Tibial nerve (tissue), 4 donors: ENCODE measurements at regions not wholly inside any gene's neighbourhood (a gene's known extent, or its start where the extent isn't known, plus 50 kb on each side); places are given as distances from the start of the nearest gene placed in this dataset.

Experiments
- DNase-seq, 2 donors: peaks; one replicate each; pipeline ENCODE4 v3.0.0-alpha.2; 2019; ENCODE audit warnings: low spot score in 2 of 2
- H3K27ac ChIP-seq, 4 donors: fragments of 200-600 bp; sonication (generic) in 3 of 4; one replicate each; pipeline ENCODE4 v1.5.1; 2017 to 2019; ENCODE audit warnings: mild to moderate bottlenecking in 1 of 4
- H3K27me3 ChIP-seq, 2 donors: fragments of 200-600 bp; sonication (generic) in 1 of 2; one replicate each; pipeline versions ENCODE4 v1.5.1 to v1.6.0; 2017 to 2019
- H3K36me3 ChIP-seq, 3 donors: fragments of 200-600 bp; sonication (generic); one replicate each; pipeline ENCODE4 v1.5.1; 2018 to 2019
- H3K4me1 ChIP-seq, 4 donors: fragments of 200-600 bp; sonication (generic) in 3 of 4; one replicate each; pipeline ENCODE4 v1.5.1; 2017 to 2019
- H3K4me3 ChIP-seq, 4 donors: fragments of 200-600 bp; sonication (generic) in 3 of 4; one replicate each; pipeline ENCODE4 v1.5.1; 2017 to 2019; ENCODE audit warnings: mild to moderate bottlenecking in 1 of 4, moderate library complexity in 1 of 4
- H3K9me3 ChIP-seq, 4 donors: fragments of 200-600 bp; sonication (generic) in 3 of 4; one replicate each; pipeline ENCODE4 v1.5.1; 2017 to 2019
- CTCF ChIP-seq, 5 experiments: fragments of 200-600 bp in 3 of 5; fragments of 450-650 bp in 2 of 5; sonication (generic) in 3 of 5; IDR thresholded peaks; one replicate each; pipeline ENCODE4 v1.5.1; 2016 to 2019; ENCODE audit warnings: antibody characterized with exemption in 5 of 5, mild to moderate bottlenecking in 3 of 5, moderate library complexity in 2 of 5
- EP300 ChIP-seq, 2 donors: sonication (generic); formaldehyde crosslinking; IDR thresholded peaks; one replicate each; pipeline ENCODE4 v1.6.1; 2017; ENCODE audit warnings: antibody characterized with exemption in 2 of 2, mild to moderate bottlenecking in 1 of 2
- POLR2A ChIP-seq, 2 donors: fragments of 450-650 bp; IDR thresholded peaks; one replicate each; pipeline ENCODE4 v1.6.1; 2017; ENCODE audit warnings: antibody characterized with exemption in 2 of 2, mild to moderate bottlenecking in 2 of 2, moderate library complexity in 2 of 2
- WGBS, 2 donors: methylation state at CpG; one replicate each; pipeline ENCODE4 v1.1.5; 2018; 5-methylcytosine and 5-hydroxymethylcytosine counted together

- Histone ChIP-seq H3K4me3 (no peak overlapping the region), H3K36me3 (no peaks in the 10 kb centered on the region), H3K4me1 (no peaks in the 10 kb centered on the region), H3K9me3 (peaks cover 0 to 29% (median 6%) of the 10 kb centered on the region in 4 donors), H3K27me3 (no peaks in the 10 kb centered on the region), H3K27ac (no peak overlapping the region)
- TF ChIP-seq POLR2A (IDR thresholded peaks at IDR 0.05): no peak
- 80 to 90% methylated on average over 1 of the region's 1 CpG for WGBS, 2 donors
- DNase-seq: no peak
These were observed 79.4 kb upstream of the PRR23E start for GRCh38 chr3:127113571-127113891.

- Histone ChIP-seq H3K4me1 (no peaks in the 10 kb centered on the region), H3K27ac (no peak overlapping the region), H3K27me3 (no peaks in the 10 kb centered on the region), H3K9me3 (peaks cover 0 to 29% (median 6%) of the 10 kb centered on the region in 4 donors), H3K4me3 (no peak overlapping the region), H3K36me3 (no peaks in the 10 kb centered on the region)
- WGBS, 2 donors: 66 to 67% methylated on average over 5 of the region's 5 CpGs
- TF ChIP-seq POLR2A (IDR thresholded peaks at IDR 0.05): no peak
- TF ChIP-seq EP300 (IDR thresholded peaks at IDR 0.05): no peak
- TF ChIP-seq CTCF (IDR thresholded peaks at IDR 0.05): no peak
- DNase-seq: no peak
These were observed 78.4 kb upstream of the PRR23E start for GRCh38 chr3:127114337-127115070.

GRCh38 chr3:127115691-127116351 is 77.1 kb upstream of the PRR23E start:
- no peaks in the 10 kb centered on the region for H3K27me3 ChIP-seq
- no peak overlapping the region for H3K4me3 ChIP-seq
- no peak for DNase-seq
- H3K9me3 ChIP-seq: peaks cover 0 to 28% (median 6%) of the 10 kb centered on the region in 4 donors
- TF ChIP-seq POLR2A (IDR thresholded peaks at IDR 0.05): no peak
- TF ChIP-seq EP300 (IDR thresholded peaks at IDR 0.05): no peak
- no peak for TF ChIP-seq CTCF (IDR thresholded peaks at IDR 0.05)
- 78 to 91% methylated on average over 3 of the region's 3 CpGs for WGBS, 2 donors
- H3K36me3 ChIP-seq: no peaks in the 10 kb centered on the region
- H3K4me1 ChIP-seq: no peaks in the 10 kb centered on the region
- no peak overlapping the region for H3K27ac ChIP-seq

GRCh38 chr3:127118366-127118765 is 74.6 kb upstream of the PRR23E start:
- Histone ChIP-seq H3K4me3 (no peak overlapping the region), H3K27me3 (no peaks in the 10 kb centered on the region), H3K4me1 (no peaks in the 10 kb centered on the region), H3K9me3 (peaks cover 0 to 3% (median 0%) of the 10 kb centered on the region in 4 donors), H3K36me3 (no peaks in the 10 kb centered on the region), H3K27ac (no peak overlapping the region)
- WGBS, 2 donors: 89 to 90% methylated on average over 3 of the region's 3 CpGs
- TF ChIP-seq EP300 (IDR thresholded peaks at IDR 0.05) (no peak), CTCF (IDR thresholded peaks at IDR 0.05) (no peak), POLR2A (IDR thresholded peaks at IDR 0.05) (no peak)
- no peak for DNase-seq

- DNase-seq: no peak
- WGBS, 2 donors: 54 to 62% methylated on average over 5 of the region's 5 CpGs
- no peak overlapping the region for H3K27ac ChIP-seq
These were observed 73.1 kb upstream of the PRR23E start for GRCh38 chr3:127119693-127120464.

More at GRCh38 chr3:127119693-127120464, 73.1 kb upstream of the PRR23E start:
- H3K4me1 ChIP-seq: no peaks in the 10 kb centered on the region
- no peaks in the 10 kb centered on the region for H3K36me3 ChIP-seq
- H3K4me3 ChIP-seq: no peak overlapping the region
- no peaks in the 10 kb centered on the region for H3K9me3 ChIP-seq
- TF ChIP-seq CTCF (IDR thresholded peaks at IDR 0.05) (no peak), POLR2A (IDR thresholded peaks at IDR 0.05) (no peak), EP300 (IDR thresholded peaks at IDR 0.05) (no peak)
- H3K27me3 ChIP-seq: no peaks in the 10 kb centered on the region
